DOHH2 (cell line): ENCODE measurements at regions not wholly inside any gene's neighbourhood (a gene's known extent, or its start where the extent isn't known, plus 50 kb on each side); places are given as distances from the start of the nearest gene placed in this dataset.

ENCODE experiments used
- H3F3A ChIP-seq: fragments of 200-600 bp; sonication (generic), shearing (Covaris generic); 2 replicates; pipeline ENCODE4 v1.6.0; 2016; ENCODE audit warnings: antibody characterized with exemption, mild to moderate bottlenecking; ENCODE audit not compliant: control insufficient read depth, insufficient read depth
- H3K27ac ChIP-seq: fragments of 200-600 bp; sonication (generic); 2 replicates; pipeline ENCODE4 v1.5.1; 2014; ENCODE audit warnings: low read depth, mild to moderate bottlenecking, low read length, moderate library complexity
- H3K27me3 ChIP-seq: fragments of 200-600 bp; sonication (generic); 2 replicates; pipeline ENCODE4 v1.6.1; 2014; ENCODE audit warnings: mild to moderate bottlenecking, low read length, mixed read lengths; ENCODE audit not compliant: control insufficient read depth
- H3K36me3 ChIP-seq: fragments of 200-600 bp; sonication (generic); 2 replicates; pipeline ENCODE4 v1.6.1; 2014; ENCODE audit warnings: mild to moderate bottlenecking, low read length, moderate library complexity, mixed read lengths; ENCODE audit not compliant: control insufficient read depth
- H3K4me1 ChIP-seq: fragments of 200-600 bp; sonication (generic); 2 replicates; pipeline ENCODE4 v1.6.1; 2014; ENCODE audit warnings: mild to moderate bottlenecking, low read length, mixed read lengths; ENCODE audit not compliant: control insufficient read depth
- H3K4me2 ChIP-seq: fragments of 200-600 bp; sonication (generic); 2 replicates; pipeline ENCODE4 v1.6.0; 2014; ENCODE audit warnings: mild to moderate bottlenecking, low read length, moderate library complexity
- H3K4me3 ChIP-seq: fragments of 200-600 bp; sonication (generic); 2 replicates; pipeline ENCODE4 v1.5.1; 2014; ENCODE audit warnings: mild to moderate bottlenecking, low read length, mixed read lengths
- H3K79me2 ChIP-seq: fragments of 200-600 bp; sonication (generic); 2 replicates; pipeline ENCODE4 v1.6.1; 2014; ENCODE audit warnings: mild to moderate bottlenecking, low read length, mixed read lengths; ENCODE audit not compliant: control insufficient read depth
- H3K9me2 ChIP-seq: fragments of 200-600 bp; sonication (generic); replicated peaks from 2 replicates; pipeline ENCODE4 v1.6.1; 2014; ENCODE audit warnings: mild to moderate bottlenecking, low read length, mixed read lengths; ENCODE audit not compliant: control insufficient read depth
- H3K9me3 ChIP-seq: fragments of 200-600 bp; sonication (generic); 2 replicates; pipeline ENCODE4 v1.6.1; 2014; ENCODE audit warnings: antibody characterized with exemption, low read length, mixed read lengths; ENCODE audit not compliant: control insufficient read depth, insufficient read depth
- H4K20me1 ChIP-seq: fragments of 200-600 bp; sonication (generic); 2 replicates; pipeline ENCODE4 v1.6.0; 2014; ENCODE audit warnings: low read depth, mild to moderate bottlenecking, antibody characterized with exemption, low read length, moderate library complexity; ENCODE audit not compliant: control insufficient read depth, insufficient read depth
- CTCF ChIP-seq: fragments of 200-600 bp; sonication (generic); IDR thresholded peaks from one replicate; pipeline ENCODE4 v1.5.1; 2014; ENCODE audit warnings: antibody characterized with exemption, mild to moderate bottlenecking, low read depth, low read length; ENCODE audit not compliant: poor library complexity, severe bottlenecking
- EZH2phosphoT487 ChIP-seq: fragments of 200-600 bp; sonication (generic); IDR thresholded peaks from 2 replicates; pipeline ENCODE4 v1.6.1; 2017; ENCODE audit warnings: borderline replicate concordance, mild to moderate bottlenecking, antibody characterized with exemption, low read length, moderate library complexity, mixed read lengths

DNA sequence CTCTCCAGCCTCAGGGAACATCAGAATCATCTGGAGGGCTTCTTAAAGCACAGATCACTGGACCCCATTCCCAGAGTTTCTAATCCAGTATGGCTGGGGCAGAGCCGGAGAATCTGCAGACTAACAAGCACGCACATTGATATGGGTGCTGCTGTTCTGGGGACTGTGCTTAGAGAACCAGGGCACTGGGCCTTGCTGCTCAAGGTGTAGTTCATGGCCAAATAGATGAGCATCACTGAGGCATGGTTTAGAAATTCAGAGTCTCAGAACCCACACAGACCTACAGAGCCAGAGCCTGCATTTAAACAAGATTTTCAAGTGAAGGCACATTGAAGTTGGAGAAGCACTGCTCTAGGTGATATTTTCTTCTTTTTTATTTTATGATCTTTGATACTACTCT is 376.8 kb upstream of the PHF14 start:
- H3K27me3 ChIP-seq = no peaks in the 10 kb centered on the region

DNA sequence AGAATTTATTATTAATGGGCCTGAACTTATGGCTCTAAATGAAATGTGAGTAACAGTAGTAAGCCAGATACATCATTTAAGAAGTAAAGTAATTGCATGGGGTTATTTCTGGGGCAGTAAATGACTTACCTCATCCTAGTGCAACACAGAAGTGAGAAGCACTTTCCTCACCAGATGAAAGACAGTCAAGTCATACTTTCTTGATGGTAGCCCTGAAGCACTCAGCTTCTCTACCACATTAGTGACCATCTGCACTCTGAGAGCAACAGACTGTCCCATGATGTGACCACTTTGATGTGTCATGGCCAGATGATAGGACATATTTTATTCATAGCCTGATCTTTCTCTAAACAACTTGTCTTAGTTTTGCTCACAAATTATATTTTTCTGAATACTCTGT is 369.5 kb upstream of the PHF14 start:
- Histone ChIP-seq H4K20me1 (no peaks in the 10 kb centered on the region), H3K79me2 (no peaks in the 10 kb centered on the region), H3K4me2 (no peak overlapping the region), H3K27ac (no peak overlapping the region), H3K4me1 (no peaks in the 10 kb centered on the region), H3K36me3 (no peaks in the 10 kb centered on the region), H3K9me2 (no peaks in the 10 kb centered on the region), H3K27me3 (no peaks in the 10 kb centered on the region; the same call in 1 of the 2 replicates), H3K4me3 (no peak overlapping the region), H3F3A (no peaks in the 10 kb centered on the region), H3K9me3 (no peaks in the 10 kb centered on the region)
- no peak for TF ChIP-seq EZH2phosphoT487
- no peak for TF ChIP-seq CTCF

More for the DNA sequence above, 376.8 kb upstream of the PHF14 start:
- no peaks in the 10 kb centered on the region for H4K20me1 ChIP-seq
- H3K79me2 ChIP-seq = no peaks in the 10 kb centered on the region
- no peaks in the 10 kb centered on the region; the same call in 1 of the 2 replicates for H3K9me2 ChIP-seq
- H3K4me2 ChIP-seq = no peak overlapping the region
- no peaks in the 10 kb centered on the region for H3K4me1 ChIP-seq
- H3K9me3 ChIP-seq = no peaks in the 10 kb centered on the region
- no peaks in the 10 kb centered on the region for H3K36me3 ChIP-seq
- no peaks in the 10 kb centered on the region for H3F3A ChIP-seq
- TF ChIP-seq EZH2phosphoT487 (no peak), CTCF (no peak)
- no peak overlapping the region for H3K4me3 ChIP-seq
- H3K27ac ChIP-seq = no peak overlapping the region

DNA sequence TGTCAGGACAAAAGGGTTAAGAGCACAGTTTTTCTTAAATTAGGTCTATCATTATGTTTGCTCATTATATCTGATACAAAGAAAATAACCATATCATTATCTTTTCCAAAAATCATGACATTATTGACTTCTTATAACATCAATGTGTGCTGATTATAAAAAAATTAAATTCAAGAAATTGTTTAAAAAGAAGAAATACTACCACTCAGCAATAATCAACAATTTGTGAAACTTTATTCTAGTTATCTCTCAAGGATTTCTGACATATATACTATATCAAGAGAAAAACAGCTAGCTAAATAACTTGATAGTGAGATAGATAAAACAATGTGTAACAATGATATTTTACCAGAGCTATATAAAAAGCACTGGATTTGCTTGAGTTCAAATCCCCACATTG is 360.7 kb upstream of the PHF14 start:
- Histone ChIP-seq H3K36me3 (no peaks in the 10 kb centered on the region), H3K27ac (no peak overlapping the region), H4K20me1 (no peaks in the 10 kb centered on the region), H3K9me2 (no peaks in the 10 kb centered on the region), H3K27me3 (no peaks in the 10 kb centered on the region), H3K4me2 (no peak overlapping the region), H3F3A (no peaks in the 10 kb centered on the region), H3K9me3 (no peaks in the 10 kb centered on the region), H3K79me2 (no peaks in the 10 kb centered on the region), H3K4me3 (no peak overlapping the region), H3K4me1 (no peaks in the 10 kb centered on the region)
- TF ChIP-seq EZH2phosphoT487 = no peak
- no peak for TF ChIP-seq CTCF

DNA sequence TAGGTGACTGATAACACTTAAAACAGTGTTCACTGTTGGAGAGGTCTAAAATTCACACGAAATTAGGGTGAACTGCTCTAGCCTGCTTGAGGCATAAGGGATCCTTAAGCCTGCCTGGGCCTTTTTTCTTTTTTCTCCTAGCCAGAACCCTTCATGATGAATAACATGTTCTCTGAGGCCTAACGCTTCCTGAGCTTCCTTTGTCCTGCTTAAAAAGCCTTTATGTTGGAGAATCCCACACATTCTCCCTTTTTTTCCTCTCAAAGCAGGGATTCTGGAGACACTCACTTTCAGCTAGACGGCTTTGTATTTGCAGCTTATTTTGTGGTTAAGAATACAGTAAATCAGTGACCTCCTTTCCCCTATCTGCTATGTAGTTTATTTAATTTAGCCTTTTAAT is 354.7 kb upstream of the PHF14 start:
- Histone ChIP-seq H3K36me3 (no peaks in the 10 kb centered on the region), H3K4me3 (no peak overlapping the region), H3K4me2 (no peak overlapping the region)

More for the DNA sequence above, 354.7 kb upstream of the PHF14 start:
- no peaks in the 10 kb centered on the region for H3K27me3 ChIP-seq
- no peaks in the 10 kb centered on the region for H3F3A ChIP-seq
- TF ChIP-seq CTCF (no peak), EZH2phosphoT487 (no peak)
- H3K79me2 ChIP-seq = no peaks in the 10 kb centered on the region
- no peaks in the 10 kb centered on the region for H3K9me2 ChIP-seq
- no peaks in the 10 kb centered on the region for H3K4me1 ChIP-seq
- H3K9me3 ChIP-seq = no peaks in the 10 kb centered on the region
- no peak overlapping the region for H3K27ac ChIP-seq
- H4K20me1 ChIP-seq = no peaks in the 10 kb centered on the region
